Prostate gland (tissue), 2 donors: ENCODE measurements at regions not wholly inside any gene's neighbourhood (a gene's known extent, or its start where the extent isn't known, plus 50 kb on each side); places are given as distances from the start of the nearest gene placed in this dataset.

ENCODE experiments used
- DNase-seq: peaks from one replicate; pipeline ENCODE4 v3.0.0-alpha.2; 2019; ENCODE audit warnings: low spot score
- H3K27ac ChIP-seq, 2 donors: fragments of 200-600 bp; sonication (generic); 2 replicates each; pipeline ENCODE4 v1.5.1; 2017 to 2019
- H3K27me3 ChIP-seq: fragments of 200-600 bp; sonication (generic); replicated peaks from 2 replicates; pipeline ENCODE4 v1.5.1; 2019; ENCODE audit not compliant: insufficient read depth
- H3K36me3 ChIP-seq, 2 donors: fragments of 200-600 bp; sonication (generic); 1 replicate in 1 of 2; 2 replicates in 1 of 2; pipeline versions ENCODE4 v1.5.1 to v1.8.1; 2017 to 2019
- H3K4me1 ChIP-seq: fragments of 200-600 bp; sonication (generic); replicated peaks from 2 replicates; pipeline ENCODE4 v1.5.1; 2019
- H3K4me3 ChIP-seq, 2 donors: fragments of 200-600 bp; sonication (generic); 2 replicates each; pipeline ENCODE4 v1.5.1; 2017 to 2019
- H3K9me3 ChIP-seq: fragments of 200-600 bp; sonication (generic); 2 replicates; pipeline ENCODE4 v1.5.1; 2017
- CTCF ChIP-seq, 4 experiments: fragments of 200-600 bp in 2 of 4; fragments of 450-650 bp in 2 of 4; sonication (generic) in 2 of 4; IDR thresholded peaks; 1 replicate in 3 of 4; 2 replicates in 1 of 4; pipeline ENCODE4 v1.5.1; 2016 to 2019; ENCODE audit warnings: antibody characterized with exemption in 4 of 4, mild to moderate bottlenecking in 2 of 4, moderate library complexity in 2 of 4
- POLR2A ChIP-seq: fragments of 450-650 bp; IDR thresholded peaks from one replicate; pipeline ENCODE4 v1.6.1; 2016; ENCODE audit warnings: antibody characterized with exemption, mild to moderate bottlenecking
- POLR2AphosphoS5 ChIP-seq: sonication (generic); formaldehyde crosslinking; IDR thresholded peaks from one replicate; pipeline ENCODE4 v1.6.1; 2017; ENCODE audit warnings: antibody characterized with exemption
- WGBS: methylation state at CpG from one replicate; pipeline ENCODE4 v1.1.5; 2018; 5-methylcytosine and 5-hydroxymethylcytosine counted together
- intact Hi-C: fragments of 100-400 bp; cut with DNase I; formaldehyde crosslinking; loops from one replicate; pipeline ENCODE4 v1.14.2; 2022

GRCh38 chr5:126067404-126067803 is 355.8 kb upstream of the GRAMD2B start:
- WGBS, result 97% methylated on average over 2 of the region's 2 CpGs
- intact Hi-C loops, result no loop called here
- no peak for DNase-seq
- Histone ChIP-seq H3K4me1 (no peaks in the 10 kb centered on the region), H3K4me3 (no peak overlapping the region), H3K9me3 (no peaks in the 10 kb centered on the region), H3K27me3 (no peaks in the 10 kb centered on the region), H3K36me3 (no peaks in the 10 kb centered on the region), H3K27ac (no peak overlapping the region)
- no peak for TF ChIP-seq POLR2AphosphoS5
- TF ChIP-seq CTCF (IDR thresholded peaks at IDR 0.05), result no peak
- no peak for TF ChIP-seq POLR2A

- Histone ChIP-seq H3K36me3 (no peaks in the 10 kb centered on the region), H3K27me3 (no peaks in the 10 kb centered on the region), H3K27ac (no peak overlapping the region), H3K4me3 (no peak overlapping the region), H3K9me3 (no peaks in the 10 kb centered on the region), H3K4me1 (no peaks in the 10 kb centered on the region)
- TF ChIP-seq POLR2A (no peak), CTCF (IDR thresholded peaks at IDR 0.05) (no peak), POLR2AphosphoS5 (no peak)
- 24% methylated on average over 3 of the region's 3 CpGs for WGBS
- DNase-seq, result no peak
- intact Hi-C loops, result no loop called here
These were observed 353.9 kb upstream of the GRAMD2B start for GRCh38 chr5:126069329-126069728.

- no peak for DNase-seq
- WGBS, result 86% methylated on average over 2 of the region's 2 CpGs
- Histone ChIP-seq H3K27ac (no peak overlapping the region), H3K27me3 (no peaks in the 10 kb centered on the region), H3K36me3 (no peaks in the 10 kb centered on the region), H3K9me3 (no peaks in the 10 kb centered on the region), H3K4me1 (no peaks in the 10 kb centered on the region), H3K4me3 (no peak overlapping the region)
- intact Hi-C loops, result no loop called here
- TF ChIP-seq POLR2AphosphoS5, result no peak
- TF ChIP-seq POLR2A, result no peak
- TF ChIP-seq CTCF (IDR thresholded peaks at IDR 0.05), result no peak
These were observed 352.7 kb upstream of the GRAMD2B start for GRCh38 chr5:126070481-126070880.

- Histone ChIP-seq H3K4me3 (no peak overlapping the region), H3K27me3 (no peaks in the 10 kb centered on the region), H3K27ac (no peak overlapping the region), H3K9me3 (no peaks in the 10 kb centered on the region), H3K36me3 (no peaks in the 10 kb centered on the region), H3K4me1 (no peaks in the 10 kb centered on the region)
- 79% methylated on average over 1 of the region's 1 CpG for WGBS
- TF ChIP-seq CTCF (IDR thresholded peaks at IDR 0.05) (no peak), POLR2AphosphoS5 (no peak), POLR2A (no peak)
- intact Hi-C loops, result no loop called here
- no peak for DNase-seq
These were observed 348.7 kb upstream of the GRAMD2B start for GRCh38 chr5:126074538-126074937.

- Histone ChIP-seq H3K9me3 (no peaks in the 10 kb centered on the region), H3K4me3 (no peak overlapping the region), H3K27ac (no peak overlapping the region), H3K27me3 (no peaks in the 10 kb centered on the region), H3K4me1 (no peaks in the 10 kb centered on the region), H3K36me3 (no peaks in the 10 kb centered on the region)
- intact Hi-C loops, result no loop called here
- TF ChIP-seq CTCF (IDR thresholded peaks at IDR 0.05) (no peak), POLR2AphosphoS5 (no peak), POLR2A (no peak)
- no peak for DNase-seq
- 61% methylated on average over 3 of the region's 3 CpGs for WGBS
These were observed 343.9 kb upstream of the GRAMD2B start for GRCh38 chr5:126079266-126079665.
